Germinal center (tissue), 1 donor: ENCODE measurements at regions not wholly inside any gene's neighbourhood (a gene's known extent, or its start where the extent isn't known, plus 50 kb on each side); places are given as distances from the start of the nearest gene placed in this dataset.

Experiments
- DNase-seq: peaks from one replicate; pipeline ENCODE4 v3.0.0; 2012; ENCODE audit warnings: mixed read lengths, low spot score

- DNase-seq: no peak
These were observed 191.7 kb upstream of the TCF21 start for GRCh38 chr6:133697185-133697584.

- no peak for DNase-seq
These were observed 191.2 kb upstream of the TCF21 start for GRCh38 chr6:133697666-133698065.

GRCh38 chr6:133698272-133698671, 190.6 kb upstream of the TCF21 start:
- DNase-seq: no peak

- DNase-seq: no peak
These were observed 189.1 kb upstream of the TCF21 start for GRCh38 chr6:133699741-133700385.

GRCh38 chr6:133701633-133702331, 187.1 kb upstream of the TCF21 start:
- DNase-seq: no peak

- DNase-seq: no peak
These were observed 184.5 kb upstream of the TCF21 start for GRCh38 chr6:133704371-133704770.

- no peak for DNase-seq
These were observed 183.8 kb upstream of the TCF21 start for GRCh38 chr6:133705066-133705465.

GRCh38 chr6:133705731-133706130, 183.2 kb upstream of the TCF21 start:
- no peak for DNase-seq

- no peak for DNase-seq
These were observed 181.5 kb upstream of the TCF21 start for GRCh38 chr6:133707456-133707855.

- no peak for DNase-seq
These were observed 178.1 kb upstream of the TCF21 start for GRCh38 chr6:133710826-133711225.

- no peak for DNase-seq
These were observed 173.6 kb upstream of the TCF21 start for GRCh38 chr6:133715270-133715669.

GRCh38 chr6:133724726-133725125, 164.2 kb upstream of the TCF21 start:
- DNase-seq: no peak

GRCh38 chr6:133726188-133726587, 162.7 kb upstream of the TCF21 start:
- no peak for DNase-seq

GRCh38 chr6:133730881-133731280, 158.0 kb upstream of the TCF21 start:
- no peak for DNase-seq

- no peak for DNase-seq
These were observed 148.7 kb upstream of the TCF21 start for GRCh38 chr6:133740218-133740617.

- DNase-seq: no peak
These were observed 148.1 kb upstream of the TCF21 start for GRCh38 chr6:133740816-133741215.

- DNase-seq: no peak
These were observed 147.5 kb upstream of the TCF21 start for GRCh38 chr6:133741375-133741861.

GRCh38 chr6:133743621-133744020, 145.3 kb upstream of the TCF21 start:
- DNase-seq: no peak

GRCh38 chr6:133746417-133746770, 142.5 kb upstream of the TCF21 start:
- no peak for DNase-seq

GRCh38 chr6:133748628-133749027, 140.3 kb upstream of the TCF21 start:
- DNase-seq: no peak

- no peak for DNase-seq
These were observed 139.5 kb upstream of the TCF21 start for GRCh38 chr6:133749427-133749826.

- DNase-seq: no peak
These were observed 136.8 kb upstream of the TCF21 start for GRCh38 chr6:133752129-133752528.

GRCh38 chr6:133753756-133754155, 135.2 kb upstream of the TCF21 start:
- no peak for DNase-seq

- no peak for DNase-seq
These were observed 134.6 kb upstream of the TCF21 start for GRCh38 chr6:133754298-133754697.
